ENCODE measurements at regions not wholly inside any gene's neighbourhood (a gene's known extent, or its start where the extent isn't known, plus 50 kb on each side); places are given as distances from the start of the nearest gene placed in this dataset.

DNA sequence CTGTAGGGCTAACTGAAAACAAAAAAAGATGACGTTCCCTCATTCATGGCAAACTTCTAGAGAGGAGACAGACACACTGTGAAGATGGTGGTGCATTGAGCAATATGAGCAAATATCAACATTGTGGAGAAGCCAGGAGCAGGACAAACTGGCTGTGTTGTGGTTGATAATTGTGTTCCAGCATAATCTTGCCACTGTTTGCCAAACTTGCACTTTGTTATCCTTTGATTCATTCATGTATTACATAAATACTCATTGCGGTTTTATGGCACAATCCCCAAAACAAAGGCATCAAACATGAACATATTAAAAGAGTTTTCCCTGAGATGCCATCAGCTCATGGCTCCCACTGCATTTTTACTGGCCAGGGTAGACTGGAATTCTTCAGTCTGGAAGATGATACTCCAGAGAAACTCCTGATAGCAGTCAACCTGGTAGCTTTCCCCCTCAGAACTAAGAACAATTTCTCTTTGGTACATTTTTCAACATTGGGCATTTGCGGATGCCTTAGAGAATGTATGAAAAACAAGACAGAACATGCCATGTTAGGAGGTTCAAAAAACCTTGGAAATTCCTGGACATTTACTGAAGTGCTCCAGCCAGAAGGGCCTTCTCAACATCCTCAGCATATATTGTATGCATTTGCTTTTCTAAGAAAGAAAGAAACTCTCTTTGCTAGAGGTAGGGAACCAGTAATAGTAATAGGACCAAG lies 487.4 kb upstream of the CELF4 start:
- TF ChIP-seq RXRA (IDR thresholded peaks at IDR 0.05) (no peak), JUND (IDR thresholded peaks at IDR 0.05) (no peak), NR2F2 (IDR thresholded peaks at IDR 0.05) (no peak), FOXA1 (IDR thresholded peaks at IDR 0.05) (no peak), FOXA2 (IDR thresholded peaks at IDR 0.05) (no peak), YY1 (IDR thresholded peaks at IDR 0.05) (no peak)
- TF ChIP-seq, protein P1, sequence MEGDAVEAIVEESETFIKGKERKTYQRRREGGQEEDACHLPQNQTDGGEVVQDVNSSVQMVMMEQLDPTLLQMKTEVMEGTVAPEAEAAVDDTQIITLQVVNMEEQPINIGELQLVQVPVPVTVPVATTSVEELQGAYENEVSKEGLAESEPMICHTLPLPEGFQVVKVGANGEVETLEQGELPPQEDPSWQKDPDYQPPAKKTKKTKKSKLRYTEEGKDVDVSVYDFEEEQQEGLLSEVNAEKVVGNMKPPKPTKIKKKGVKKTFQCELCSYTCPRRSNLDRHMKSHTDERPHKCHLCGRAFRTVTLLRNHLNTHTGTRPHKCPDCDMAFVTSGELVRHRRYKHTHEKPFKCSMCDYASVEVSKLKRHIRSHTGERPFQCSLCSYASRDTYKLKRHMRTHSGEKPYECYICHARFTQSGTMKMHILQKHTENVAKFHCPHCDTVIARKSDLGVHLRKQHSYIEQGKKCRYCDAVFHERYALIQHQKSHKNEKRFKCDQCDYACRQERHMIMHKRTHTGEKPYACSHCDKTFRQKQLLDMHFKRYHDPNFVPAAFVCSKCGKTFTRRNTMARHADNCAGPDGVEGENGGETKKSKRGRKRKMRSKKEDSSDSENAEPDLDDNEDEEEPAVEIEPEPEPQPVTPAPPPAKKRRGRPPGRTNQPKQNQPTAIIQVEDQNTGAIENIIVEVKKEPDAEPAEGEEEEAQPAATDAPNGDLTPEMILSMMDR (IDR thresholded peaks at IDR 0.05; ENCODE audit: low read depth, low read length, missing input control): no peak
- TF ChIP-seq, protein P2, sequence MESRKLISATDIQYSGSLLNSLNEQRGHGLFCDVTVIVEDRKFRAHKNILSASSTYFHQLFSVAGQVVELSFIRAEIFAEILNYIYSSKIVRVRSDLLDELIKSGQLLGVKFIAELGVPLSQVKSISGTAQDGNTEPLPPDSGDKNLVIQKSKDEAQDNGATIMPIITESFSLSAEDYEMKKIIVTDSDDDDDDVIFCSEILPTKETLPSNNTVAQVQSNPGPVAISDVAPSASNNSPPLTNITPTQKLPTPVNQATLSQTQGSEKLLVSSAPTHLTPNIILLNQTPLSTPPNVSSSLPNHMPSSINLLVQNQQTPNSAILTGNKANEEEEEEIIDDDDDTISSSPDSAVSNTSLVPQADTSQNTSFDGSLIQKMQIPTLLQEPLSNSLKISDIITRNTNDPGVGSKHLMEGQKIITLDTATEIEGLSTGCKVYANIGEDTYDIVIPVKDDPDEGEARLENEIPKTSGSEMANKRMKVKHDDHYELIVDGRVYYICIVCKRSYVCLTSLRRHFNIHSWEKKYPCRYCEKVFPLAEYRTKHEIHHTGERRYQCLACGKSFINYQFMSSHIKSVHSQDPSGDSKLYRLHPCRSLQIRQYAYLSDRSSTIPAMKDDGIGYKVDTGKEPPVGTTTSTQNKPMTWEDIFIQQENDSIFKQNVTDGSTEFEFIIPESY (IDR thresholded peaks at IDR 0.05): no peak
- Histone ChIP-seq H3K4me3 (ENCODE audit: low read depth in 1 of 3, low read length in 3 of 3) (no peak overlapping the region), H3K36me3 (ENCODE audit: control insufficient read depth in 4 of 4, insufficient read depth in 3 of 4, low read depth in 1 of 4, low read length in 3 of 4) (no peaks in the 10 kb centered on the region), H3K27ac (ENCODE audit: low read depth in 1 of 2, low read length in 2 of 2) (no peak overlapping the region), H3K9ac (ENCODE audit: low read depth in 1 of 2, low read length in 2 of 2) (no peak overlapping the region), H3K4me1 (ENCODE audit: control insufficient read depth in 4 of 4, insufficient read depth in 4 of 4, low read length in 3 of 4) (no peaks in the 10 kb centered on the region), H3K27me3 (ENCODE audit: control insufficient read depth in 4 of 4, insufficient read depth in 4 of 4, low read length in 3 of 4) (no peaks in the 10 kb centered on the region), H3K9me3 (ENCODE audit: control insufficient read depth in 4 of 4, low read length in 3 of 4) (no peaks in the 10 kb centered on the region)
- no peak for DNase-seq (ENCODE audit: low spot score)
- 51% methylated on average over 3 of the region's 3 CpGs for WGBS

DNA sequence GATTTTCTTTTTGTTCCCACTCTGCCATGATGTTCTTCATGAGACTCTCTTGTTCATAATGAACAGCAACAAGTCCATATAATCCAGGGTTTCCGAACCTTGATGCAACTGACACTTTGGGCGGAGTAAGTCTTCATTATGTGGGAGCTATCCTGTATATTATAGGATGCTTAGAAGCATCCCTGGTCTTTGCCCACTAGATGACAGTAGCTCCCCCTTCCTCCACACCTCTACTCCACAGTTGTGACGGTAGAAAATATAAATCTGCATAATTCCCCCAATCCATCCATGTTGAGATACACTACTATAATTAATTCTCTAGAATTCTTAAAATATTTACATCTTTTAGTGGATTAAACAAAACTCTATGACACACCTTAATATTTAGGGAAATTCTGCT lies 482.2 kb upstream of the CELF4 start:
- no peak for DNase-seq (ENCODE audit: low spot score)
- WGBS: 62% methylated on average over 3 of the region's 3 CpGs
- Histone ChIP-seq H3K9ac (ENCODE audit: low read depth in 1 of 2, low read length in 2 of 2) (no peak overlapping the region), H3K27ac (ENCODE audit: low read depth in 1 of 2, low read length in 2 of 2) (no peak overlapping the region), H3K4me3 (ENCODE audit: low read depth in 1 of 3, low read length in 3 of 3) (no peak overlapping the region), H3K4me1 (ENCODE audit: control insufficient read depth in 4 of 4, insufficient read depth in 4 of 4, low read length in 3 of 4) (no peaks in the 10 kb centered on the region), H3K36me3 (ENCODE audit: control insufficient read depth in 4 of 4, insufficient read depth in 3 of 4, low read depth in 1 of 4, low read length in 3 of 4) (no peaks in the 10 kb centered on the region), H3K27me3 (ENCODE audit: control insufficient read depth in 4 of 4, insufficient read depth in 4 of 4, low read length in 3 of 4) (no peaks in the 10 kb centered on the region), H3K9me3 (ENCODE audit: control insufficient read depth in 4 of 4, low read length in 3 of 4) (no peaks in the 10 kb centered on the region)
- TF ChIP-seq, protein P3, sequence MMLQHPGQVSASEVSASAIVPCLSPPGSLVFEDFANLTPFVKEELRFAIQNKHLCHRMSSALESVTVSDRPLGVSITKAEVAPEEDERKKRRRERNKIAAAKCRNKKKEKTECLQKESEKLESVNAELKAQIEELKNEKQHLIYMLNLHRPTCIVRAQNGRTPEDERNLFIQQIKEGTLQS (IDR thresholded peaks at IDR 0.05): no peak
- TF ChIP-seq FOXA2 (IDR thresholded peaks at IDR 0.05): no peak
- TF ChIP-seq NR2F2 (IDR thresholded peaks at IDR 0.05): no peak
- no peak for TF ChIP-seq YY1 (IDR thresholded peaks at IDR 0.05)

DNA sequence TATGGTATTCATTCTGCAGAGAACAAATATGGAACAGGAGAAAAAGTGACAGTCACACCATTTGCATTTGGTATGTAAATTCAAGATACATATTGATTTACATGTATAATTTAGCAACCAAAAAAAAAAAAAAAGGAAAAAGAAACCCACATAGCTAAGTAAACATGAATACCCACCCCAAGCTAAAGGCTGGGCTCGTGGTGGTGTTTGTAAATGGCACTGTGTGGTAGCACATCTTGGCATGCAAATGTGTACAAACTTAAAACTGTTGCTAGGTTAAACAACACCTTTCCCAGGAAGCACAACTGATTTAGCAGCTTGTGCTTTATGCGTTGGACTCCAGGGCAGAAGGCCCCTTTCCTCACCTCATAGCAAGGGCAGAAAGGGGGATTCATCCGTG lies 481.1 kb upstream of the CELF4 start:
- Histone ChIP-seq H3K27me3 (ENCODE audit: control insufficient read depth in 4 of 4, insufficient read depth in 4 of 4, low read length in 3 of 4) (no peaks in the 10 kb centered on the region), H3K4me1 (ENCODE audit: control insufficient read depth in 4 of 4, insufficient read depth in 4 of 4, low read length in 3 of 4) (no peaks in the 10 kb centered on the region), H3K27ac (ENCODE audit: low read depth in 1 of 2, low read length in 2 of 2) (no peak overlapping the region), H3K9ac (ENCODE audit: low read depth in 1 of 2, low read length in 2 of 2) (no peak overlapping the region), H3K4me3 (ENCODE audit: low read depth in 1 of 3, low read length in 3 of 3) (no peak overlapping the region), H3K9me3 (ENCODE audit: control insufficient read depth in 4 of 4, low read length in 3 of 4) (no peaks in the 10 kb centered on the region), H3K36me3 (ENCODE audit: control insufficient read depth in 4 of 4, insufficient read depth in 3 of 4, low read depth in 1 of 4, low read length in 3 of 4) (no peaks in the 10 kb centered on the region)
- TF ChIP-seq HNF4G (IDR thresholded peaks at IDR 0.05): no peak
- TF ChIP-seq NR2F2 (IDR thresholded peaks at IDR 0.05): no peak
- TF ChIP-seq, protein P4, sequence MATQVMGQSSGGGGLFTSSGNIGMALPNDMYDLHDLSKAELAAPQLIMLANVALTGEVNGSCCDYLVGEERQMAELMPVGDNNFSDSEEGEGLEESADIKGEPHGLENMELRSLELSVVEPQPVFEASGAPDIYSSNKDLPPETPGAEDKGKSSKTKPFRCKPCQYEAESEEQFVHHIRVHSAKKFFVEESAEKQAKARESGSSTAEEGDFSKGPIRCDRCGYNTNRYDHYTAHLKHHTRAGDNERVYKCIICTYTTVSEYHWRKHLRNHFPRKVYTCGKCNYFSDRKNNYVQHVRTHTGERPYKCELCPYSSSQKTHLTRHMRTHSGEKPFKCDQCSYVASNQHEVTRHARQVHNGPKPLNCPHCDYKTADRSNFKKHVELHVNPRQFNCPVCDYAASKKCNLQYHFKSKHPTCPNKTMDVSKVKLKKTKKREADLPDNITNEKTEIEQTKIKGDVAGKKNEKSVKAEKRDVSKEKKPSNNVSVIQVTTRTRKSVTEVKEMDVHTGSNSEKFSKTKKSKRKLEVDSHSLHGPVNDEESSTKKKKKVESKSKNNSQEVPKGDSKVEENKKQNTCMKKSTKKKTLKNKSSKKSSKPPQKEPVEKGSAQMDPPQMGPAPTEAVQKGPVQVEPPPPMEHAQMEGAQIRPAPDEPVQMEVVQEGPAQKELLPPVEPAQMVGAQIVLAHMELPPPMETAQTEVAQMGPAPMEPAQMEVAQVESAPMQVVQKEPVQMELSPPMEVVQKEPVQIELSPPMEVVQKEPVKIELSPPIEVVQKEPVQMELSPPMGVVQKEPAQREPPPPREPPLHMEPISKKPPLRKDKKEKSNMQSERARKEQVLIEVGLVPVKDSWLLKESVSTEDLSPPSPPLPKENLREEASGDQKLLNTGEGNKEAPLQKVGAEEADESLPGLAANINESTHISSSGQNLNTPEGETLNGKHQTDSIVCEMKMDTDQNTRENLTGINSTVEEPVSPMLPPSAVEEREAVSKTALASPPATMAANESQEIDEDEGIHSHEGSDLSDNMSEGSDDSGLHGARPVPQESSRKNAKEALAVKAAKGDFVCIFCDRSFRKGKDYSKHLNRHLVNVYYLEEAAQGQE (IDR thresholded peaks at IDR 0.05): no peak
- TF ChIP-seq YY1 (IDR thresholded peaks at IDR 0.05): no peak
- TF ChIP-seq, protein P1 (IDR thresholded peaks at IDR 0.05; ENCODE audit: low read depth, low read length, missing input control): no peak
- no peak for TF ChIP-seq TAF1 (conservative IDR thresholded peaks at IDR 0.05)
- TF ChIP-seq, protein P3 (IDR thresholded peaks at IDR 0.05): no peak
- TF ChIP-seq, protein P2 (IDR thresholded peaks at IDR 0.05): no peak
- no peak for TF ChIP-seq EGR1 (IDR thresholded peaks at IDR 0.05; ENCODE audit: low read depth in 2 of 2)
- no peak for TF ChIP-seq RAD21 (IDR thresholded peaks at IDR 0.05)
- TF ChIP-seq FOXA2 (IDR thresholded peaks at IDR 0.05): no peak
- WGBS: 72% methylated on average over 3 of the region's 3 CpGs
- DNase-seq (ENCODE audit: low spot score): no peak

Data from liver (tissue), 8 donors.